ENCODE measurements at regions not wholly inside any gene's neighbourhood (a gene's known extent, or its start where the extent isn't known, plus 50 kb on each side); places are given as distances from the start of the nearest gene placed in this dataset.
"Not testable (repeated sequence)": the region's sequence is repeated elsewhere in the genome, so short reads cannot be mapped to it uniquely, and the experiment has no call there.

- Histone ChIP-seq H3K79me2 (ENCODE audit: insufficient read depth, low read length) (no peaks in the 10 kb centered on the region), H3K27me3 (ENCODE audit: insufficient read depth, low read length) (no peaks in the 10 kb centered on the region), H3K4me1 (ENCODE audit: insufficient read depth, low read length) (no peaks in the 10 kb centered on the region), H3K4me3 (ENCODE audit: insufficient read depth, low read length) (no peak overlapping the region), H4K20me1 (ENCODE audit: insufficient read depth, low read length) (no peaks in the 10 kb centered on the region), H3K27ac (ENCODE audit: low read depth, low read length) (no peak overlapping the region), H3K36me3 (ENCODE audit: insufficient read depth, low read length) (no peaks in the 10 kb centered on the region), H2AFZ (ENCODE audit: low read length) (no peak overlapping the region), H3K9me3 (ENCODE audit: low read depth, low read length) (no peaks in the 10 kb centered on the region), H3K4me2 (ENCODE audit: insufficient read depth, low read length) (no peak overlapping the region)
- TF ChIP-seq CTCF (IDR thresholded peaks at IDR 0.05; ENCODE audit: extremely low read depth, low read depth, low read length): no peak
- DNase-seq (ENCODE audit: insufficient read length, low spot score, missing footprints): no peak
Observed at GRCh38 chr10:21285207-21285606, 240.3 kb downstream of the SKIDA1 start.

- Histone ChIP-seq H3K4me1 (ENCODE audit: insufficient read depth, low read length) (no peaks in the 10 kb centered on the region), H3K27me3 (ENCODE audit: insufficient read depth, low read length) (no peaks in the 10 kb centered on the region), H3K4me3 (ENCODE audit: insufficient read depth, low read length) (no peak overlapping the region), H2AFZ (ENCODE audit: low read length) (no peak overlapping the region), H3K36me3 (ENCODE audit: insufficient read depth, low read length) (no peaks in the 10 kb centered on the region), H3K27ac (ENCODE audit: low read depth, low read length) (no peak overlapping the region), H3K9me3 (ENCODE audit: low read depth, low read length) (no peaks in the 10 kb centered on the region), H3K4me2 (ENCODE audit: insufficient read depth, low read length) (no peak overlapping the region), H3K79me2 (ENCODE audit: insufficient read depth, low read length) (no peaks in the 10 kb centered on the region), H4K20me1 (ENCODE audit: insufficient read depth, low read length) (no peaks in the 10 kb centered on the region)
- DNase-seq (ENCODE audit: insufficient read length, low spot score, missing footprints): no peak
- TF ChIP-seq CTCF (IDR thresholded peaks at IDR 0.05; ENCODE audit: extremely low read depth, low read depth, low read length): no peak
Observed at GRCh38 chr10:21284301-21284700, 241.2 kb downstream of the SKIDA1 start.

GRCh38 chr10:21283053-21283452 is 242.4 kb downstream of the SKIDA1 start:
- not testable (repeated sequence) for H3K4me1 ChIP-seq (ENCODE audit: insufficient read depth, low read length); DNase-seq (ENCODE audit: insufficient read length, low spot score, missing footprints); H3K9me3 ChIP-seq (ENCODE audit: low read depth, low read length); H3K79me2 ChIP-seq (ENCODE audit: insufficient read depth, low read length); H4K20me1 ChIP-seq (ENCODE audit: insufficient read depth, low read length); H3K4me2 ChIP-seq (ENCODE audit: insufficient read depth, low read length); H3K27ac ChIP-seq (ENCODE audit: low read depth, low read length); H3K36me3 ChIP-seq (ENCODE audit: insufficient read depth, low read length); H3K4me3 ChIP-seq (ENCODE audit: insufficient read depth, low read length); H3K27me3 ChIP-seq (ENCODE audit: insufficient read depth, low read length); H2AFZ ChIP-seq (ENCODE audit: low read length)

GRCh38 chr10:21281765-21282484 is 243.6 kb downstream of the SKIDA1 start:
- DNase-seq (ENCODE audit: insufficient read length, low spot score, missing footprints): no peak
- no peaks in the 10 kb centered on the region for H3K36me3 ChIP-seq (ENCODE audit: insufficient read depth, low read length)
- H3K79me2 ChIP-seq (ENCODE audit: insufficient read depth, low read length): no peaks in the 10 kb centered on the region
- no peaks in the 10 kb centered on the region for H3K9me3 ChIP-seq (ENCODE audit: low read depth, low read length)
- no peak overlapping the region for H3K27ac ChIP-seq (ENCODE audit: low read depth, low read length)
- H4K20me1 ChIP-seq (ENCODE audit: insufficient read depth, low read length): no peaks in the 10 kb centered on the region
- H3K4me2 ChIP-seq (ENCODE audit: insufficient read depth, low read length): no peak overlapping the region
- H3K4me1 ChIP-seq (ENCODE audit: insufficient read depth, low read length): peaks cover 4% of the 10 kb centered on the region
- H2AFZ ChIP-seq (ENCODE audit: low read length): no peak overlapping the region
- no peak for TF ChIP-seq CTCF (IDR thresholded peaks at IDR 0.05; ENCODE audit: extremely low read depth, low read depth, low read length)
- no peaks in the 10 kb centered on the region for H3K27me3 ChIP-seq (ENCODE audit: insufficient read depth, low read length)
- H3K4me3 ChIP-seq (ENCODE audit: insufficient read depth, low read length): no peak overlapping the region
